Endothelial cell of umbilical vein (primary cell): ENCODE measurements at regions not wholly inside any gene's neighbourhood (a gene's known extent, or its start where the extent isn't known, plus 50 kb on each side); places are given as distances from the start of the nearest gene placed in this dataset.

Source experiments
- BruUV-seq: library from RNA; stranded (reverse); fragments of 400-500 nt; replicated peaks from 2 replicates; lab custom pipeline; 2021; lab: Mats Ljungman, UMichigan
- CTCF ChIA-PET: fragments of 300-600, 350-600 bp; sonication (Branson Sonifier 250); formaldehyde crosslinking; loops from one replicate; lab custom pipeline; 2021; ENCODE audit warnings: antibody characterized with exemption, inconsistent platforms; lab: Charles Lee
- POLR2A ChIA-PET: fragments of 300-600, 350-600 bp; sonication (Branson Sonifier 250); formaldehyde crosslinking; loops from one replicate; lab custom pipeline; 2021; ENCODE audit warnings: antibody characterized with exemption, inconsistent platforms; lab: Charles Lee
- DNase-seq: peaks from one replicate; pipeline ENCODE4 v3.0.0-alpha.2; 2011; ENCODE audit warnings: low read depth, low spot score
- FAIRE-seq: peaks from 2 replicates; lab custom pipeline; 2011; peaks lifted over from hg19 to GRCh38; lab: Jason Lieb, UNC
- H2AFZ ChIP-seq: 2 replicates; pipeline ENCODE4 v1.6.0; 2012; ENCODE audit warnings: low read depth, low read length, control low read depth, inconsistent platforms
- H3K27ac ChIP-seq: 2 replicates; pipeline ENCODE4 v1.5.1; 2011; ENCODE audit warnings: low read depth, mild to moderate bottlenecking, control low read depth, low read length, moderate library complexity; ENCODE audit not compliant: insufficient read depth
- H3K27me3 ChIP-seq, 2 experiments: 2 replicates each; pipeline versions ENCODE4 v1.6.0 to v1.6.1; 2011; ENCODE audit warnings: low read length in 2 of 2, mixed read lengths in 1 of 2; ENCODE audit not compliant: control insufficient read depth in 2 of 2, insufficient read depth in 2 of 2
- H3K36me3 ChIP-seq, 2 experiments: 2 replicates in 1 of 2; 3 replicates in 1 of 2; pipeline ENCODE4 v1.5.1; 2011; ENCODE audit warnings: low read length in 2 of 2, mild to moderate bottlenecking in 1 of 2, moderate library complexity in 1 of 2; ENCODE audit not compliant: control insufficient read depth in 2 of 2, insufficient read depth in 2 of 2; ENCODE audit errors: extremely low read depth in 1 of 2
- H3K4me1 ChIP-seq: 3 replicates; pipeline ENCODE4 v1.5.1; 2011; ENCODE audit warnings: mild to moderate bottlenecking, low read length; ENCODE audit not compliant: control insufficient read depth, insufficient read depth; ENCODE audit errors: extremely low read depth
- H3K4me2 ChIP-seq: 2 replicates; pipeline ENCODE4 v1.6.1; 2011; ENCODE audit warnings: low read length, control low read depth, mixed read lengths; ENCODE audit not compliant: insufficient read depth
- H3K4me3 ChIP-seq, 3 experiments: fragments of 200-600 bp in 1 of 3; sonication (generic), shearing (Covaris generic) in 1 of 3; replicated peaks in 1 of 3; 2 replicates each; pipeline ENCODE4 v1.5.1; 2011 to 2016; ENCODE audit warnings: control low read depth in 3 of 3, low read length in 3 of 3, mild to moderate bottlenecking in 2 of 3, inconsistent platforms in 1 of 3, low read depth in 1 of 3, moderate library complexity in 1 of 3; ENCODE audit not compliant: insufficient read depth in 1 of 3
- H3K79me2 ChIP-seq: 2 replicates; pipeline ENCODE4 v1.6.0; 2012; ENCODE audit warnings: low read length, inconsistent platforms; ENCODE audit not compliant: control insufficient read depth, insufficient read depth
- H3K9ac ChIP-seq: replicated peaks from 2 replicates; pipeline ENCODE3; 2011; ENCODE audit warnings: low read length, control low read depth; ENCODE audit not compliant: insufficient read depth; ENCODE audit errors: extremely low read depth
- H3K9me1 ChIP-seq: replicated peaks from 3 replicates; pipeline ENCODE4 v1.6.0; 2011; ENCODE audit warnings: mild to moderate bottlenecking, low read length; ENCODE audit not compliant: control insufficient read depth, insufficient read depth; ENCODE audit errors: extremely low read depth
- H3K9me3 ChIP-seq: replicated peaks from 2 replicates; pipeline ENCODE4 v1.5.1; 2012; ENCODE audit warnings: low read length, inconsistent platforms; ENCODE audit not compliant: control insufficient read depth, insufficient read depth
- H4K20me1 ChIP-seq: replicated peaks from 2 replicates; pipeline ENCODE3; 2011; ENCODE audit warnings: mild to moderate bottlenecking, low read length; ENCODE audit not compliant: control insufficient read depth, insufficient read depth; ENCODE audit errors: extremely low read depth
- CTCF ChIP-seq, 2 donors: IDR thresholded peaks; 1 replicate in 1 of 2; 2 replicates in 1 of 2; pipeline ENCODE4 v1.5.1; 2011; ENCODE audit warnings: low read length in 2 of 2, mild to moderate bottlenecking in 2 of 2, moderate library complexity in 2 of 2, control low read depth in 1 of 2, inconsistent platforms in 1 of 2, low read depth in 1 of 2; ENCODE audit not compliant: insufficient read depth in 1 of 2; ENCODE audit errors: extremely low read depth in 1 of 2
- EZH2 ChIP-seq: IDR thresholded peaks from 2 replicates; pipeline ENCODE4 v1.6.1; 2012; ENCODE audit warnings: borderline replicate concordance, low read depth, mild to moderate bottlenecking, moderate library complexity, low read length, inconsistent platforms; ENCODE audit not compliant: severe bottlenecking
- FOS ChIP-seq: IDR thresholded peaks from 2 replicates; pipeline ENCODE4 v1.6.1; 2011; ENCODE audit warnings: mild to moderate bottlenecking, low read length, moderate library complexity, borderline replicate concordance; ENCODE audit not compliant: insufficient read depth
- GATA2 ChIP-seq: IDR thresholded peaks from 2 replicates; pipeline ENCODE4 v1.7.0; 2011; ENCODE audit warnings: low read depth, mild to moderate bottlenecking, moderate library complexity, mixed read lengths, low read length; ENCODE audit not compliant: insufficient read length, insufficient read depth
- JUN ChIP-seq: IDR thresholded peaks from 2 replicates; pipeline ENCODE4 v1.6.1; 2011; ENCODE audit warnings: borderline replicate concordance, low read depth; ENCODE audit not compliant: insufficient read length, insufficient read depth
- MAX ChIP-seq: IDR thresholded peaks from 2 replicates; pipeline ENCODE4 v1.6.1; 2011; ENCODE audit not compliant: insufficient read depth, insufficient read length
- MYC ChIP-seq: IDR thresholded peaks from one replicate; pipeline ENCODE4 v1.6.1; 2011; ENCODE audit warnings: mild to moderate bottlenecking, low read depth, low read length
- POLR2A ChIP-seq: IDR thresholded peaks from 2 replicates; pipeline ENCODE4 v1.6.1; 2012; ENCODE audit warnings: low read depth, mild to moderate bottlenecking, control low read depth, low read length
- POLR2AphosphoS5 ChIP-seq: IDR thresholded peaks from 2 replicates; pipeline ENCODE4 v1.6.1; 2012; ENCODE audit warnings: low read depth, mild to moderate bottlenecking, control low read depth, low read length, moderate library complexity; ENCODE audit not compliant: insufficient read depth
- dilution Hi-C: fragments of 300-500 bp; cut with MboI; formaldehyde crosslinking; loops from one replicate; pipeline ENCODE4 v1.15.0; 2019; ENCODE audit warnings: low sequenced_read_pairs; ENCODE audit not compliant: extremely low pct_ligation_motif_present
- intact Hi-C: fragments of 100-400 bp; cut with micrococcal nuclease; formaldehyde crosslinking; loops from one replicate; pipeline ENCODE4 v1.10.0; 2022

- peak; percentile 2 for DNase-seq
- no peaks in the 10 kb centered on the region for H3K9me1 ChIP-seq
- no peak overlapping the region for H3K4me3 ChIP-seq
- peak overlapping the region; percentile 10 for H3K4me2 ChIP-seq
- H3K9me3 ChIP-seq: no peaks in the 10 kb centered on the region
- H3K27me3 ChIP-seq: no peaks in the 10 kb centered on the region
- peak; percentile 73 for FAIRE-seq
- H3K4me1 ChIP-seq: peaks cover 10% of the 10 kb centered on the region
- no peak overlapping the region for H2AFZ ChIP-seq
- POLR2A ChIA-PET: no interaction called here
- H3K79me2 ChIP-seq: no peaks in the 10 kb centered on the region
- no TSS peak for BruUV-seq
- no peak overlapping the region for H3K27ac ChIP-seq
- intact Hi-C loops (loop anchor here (10.0 kb wide), 1 partner anchor 349 kb away; no protein-coding TSS in a partner anchor), dilution Hi-C loops (no loop called here)
- no peaks in the 10 kb centered on the region for H4K20me1 ChIP-seq
- no peak for TF ChIP-seq POLR2AphosphoS5
- TF ChIP-seq EZH2: no peak
- TF ChIP-seq MAX: no peak
- peak; percentile 7 for TF ChIP-seq FOS
- TF ChIP-seq CTCF (IDR thresholded peaks at IDR 0.05; ENCODE audit: extremely low read depth in 1 of 2, insufficient read depth in 1 of 2, low read depth in 1 of 2, low read length in 2 of 2): no peak
- no peak for TF ChIP-seq MYC
- no peak for TF ChIP-seq POLR2A
- TF ChIP-seq JUN: no peak
- TF ChIP-seq GATA2: peak; percentile 19
- H3K36me3 ChIP-seq: no peaks in the 10 kb centered on the region
- CTCF ChIA-PET: interaction anchor here (0.8 to 1.4 kb wide), 5 partner anchors 8 to 1932 kb away, joined by 3 read pairs; partner anchors contain the start of gene KLF5
- no peak overlapping the region for H3K9ac ChIP-seq
These were observed 267.1 kb downstream of the KLF5 start for GRCh38 chr13:73325723-73326558.
